ENCODE measurements at regions not wholly inside any gene's neighbourhood (a gene's known extent, or its start where the extent isn't known, plus 50 kb on each side); places are given as distances from the start of the nearest gene placed in this dataset.

- no peak for TF ChIP-seq CTCF (IDR thresholded peaks at IDR 0.05; ENCODE audit: low read depth, low read length, missing control alignments)
- H3K4me3 ChIP-seq (ENCODE audit: low read depth, low read length), result no peak overlapping the region
- no peak for DNase-seq (ENCODE audit: low read depth)
These were observed 948.8 kb upstream of the USP15 start for GRCh38 chr12:61311413-61311812.

GRCh38 chr12:61348871-61349270 lies 911.3 kb upstream of the USP15 start:
- no peak for TF ChIP-seq CTCF (IDR thresholded peaks at IDR 0.05; ENCODE audit: low read depth, low read length, missing control alignments)
- no peak overlapping the region for H3K4me3 ChIP-seq (ENCODE audit: low read depth, low read length)
- DNase-seq (ENCODE audit: low read depth), result no peak

GRCh38 chr12:61355105-61355504 lies 905.1 kb upstream of the USP15 start:
- no peak overlapping the region for H3K4me3 ChIP-seq (ENCODE audit: low read depth, low read length)
- no peak for TF ChIP-seq CTCF (IDR thresholded peaks at IDR 0.05; ENCODE audit: low read depth, low read length, missing control alignments)
- no peak for DNase-seq (ENCODE audit: low read depth)

- no peak overlapping the region for H3K4me3 ChIP-seq (ENCODE audit: low read depth, low read length)
- DNase-seq (ENCODE audit: low read depth), result no peak
- no peak for TF ChIP-seq CTCF (IDR thresholded peaks at IDR 0.05; ENCODE audit: low read depth, low read length, missing control alignments)
These were observed 903.7 kb upstream of the USP15 start for GRCh38 chr12:61356485-61356884.

- DNase-seq (ENCODE audit: low read depth), result no peak
- TF ChIP-seq CTCF (IDR thresholded peaks at IDR 0.05; ENCODE audit: low read depth, low read length, missing control alignments), result no peak
- H3K4me3 ChIP-seq (ENCODE audit: low read depth, low read length), result no peak overlapping the region
These were observed 902.7 kb upstream of the USP15 start for GRCh38 chr12:61357496-61357895.

- no peak overlapping the region for H3K4me3 ChIP-seq (ENCODE audit: low read depth, low read length)
- no peak for DNase-seq (ENCODE audit: low read depth)
- TF ChIP-seq CTCF (IDR thresholded peaks at IDR 0.05; ENCODE audit: low read depth, low read length, missing control alignments), result no peak
These were observed 898.2 kb upstream of the USP15 start for GRCh38 chr12:61362037-61362436.

- no peak for DNase-seq (ENCODE audit: low read depth)
- no peak overlapping the region for H3K4me3 ChIP-seq (ENCODE audit: low read depth, low read length)
- no peak for TF ChIP-seq CTCF (IDR thresholded peaks at IDR 0.05; ENCODE audit: low read depth, low read length, missing control alignments)
These were observed 895.2 kb upstream of the USP15 start for GRCh38 chr12:61365001-61365400.
